ENCODE measurements at regions not wholly inside any gene's neighbourhood (a gene's known extent, or its start where the extent isn't known, plus 50 kb on each side); places are given as distances from the start of the nearest gene placed in this dataset.

GRCh38 chr20:51091406-51092195 is 68.7 kb upstream of the KCNG1 start:
- no peak for TF ChIP-seq EZH2 (IDR thresholded peaks at IDR 0.05; ENCODE audit: borderline replicate concordance, insufficient read depth, low read depth, low read length, poor library complexity, severe bottlenecking)
- no peak for TF ChIP-seq CTCF (IDR thresholded peaks at IDR 0.05)
